K562 (cell line): ENCODE measurements at regions not wholly inside any gene's neighbourhood (a gene's known extent, or its start where the extent isn't known, plus 50 kb on each side); places are given as distances from the start of the nearest gene placed in this dataset.

Experiments used
- ATAC-seq: fragments of 200-7000 bp; cut with Tn5 transposase; 3 replicates; pipeline ENCODE4 v1.9.1; 2020; ENCODE audit warnings: moderate library complexity
- BruUV-seq: library from RNA; stranded (reverse); fragments of 400-500 nt; replicated peaks from 2 replicates; lab custom pipeline; 2021; lab: Mats Ljungman, UMichigan
- CTCF ChIA-PET: fragments of 300-600 bp; formaldehyde crosslinking; extraction: SDS; loops from one replicate; lab custom pipeline; 2021; ENCODE audit warnings: low intra/inter-chr PET ratio; lab: Yijun Ruan, JAX
- POLR2A ChIA-PET: fragments of 300-600, 350-650 bp; sonication (Branson Sonifier 250); formaldehyde crosslinking; extraction: SDS; loops from one replicate; lab custom pipeline; 2021; ENCODE audit warnings: antibody characterized with exemption, inconsistent platforms; lab: Yijun Ruan, JAX
- DNase-seq, 4 experiments: peaks; one replicate each; pipeline versions ENCODE4 v3.0.0 to v3.0.0-alpha.2; 2011 to 2018; ENCODE audit warnings: low spot score in 3 of 4, mixed read lengths in 3 of 4; ENCODE audit errors: extremely low read depth in 1 of 4
- FAIRE-seq: peaks from 2 replicates; lab custom pipeline; 2011; peaks lifted over from hg19 to GRCh38; lab: Jason Lieb, UNC
- H2AFZ ChIP-seq: 2 replicates; pipeline ENCODE4 v1.6.0; 2011; ENCODE audit warnings: low read depth, low read length, control low read depth, inconsistent platforms
- H3K27ac ChIP-seq: fragments of 200-600 bp; 3 replicates; pipeline ENCODE4 v1.8.0; 2011; ENCODE audit warnings: low read depth, mild to moderate bottlenecking, control low read depth, inconsistent platforms, low read length, moderate library complexity, mixed read lengths; ENCODE audit errors: extremely low read depth
- H3K27me3 ChIP-seq, 2 experiments: fragments of 300-600 bp in 1 of 2; 2 replicates in 1 of 2; 3 replicates in 1 of 2; pipeline versions ENCODE4 v1.6.0 to v1.8.0; 2011; ENCODE audit warnings: inconsistent platforms in 2 of 2, low read length in 2 of 2, mild to moderate bottlenecking in 1 of 2, mixed read lengths in 1 of 2, moderate library complexity in 1 of 2; ENCODE audit not compliant: control insufficient read depth in 2 of 2, insufficient read depth in 2 of 2
- H3K36me3 ChIP-seq: fragments of 300-600 bp; 3 replicates; pipeline ENCODE4 v1.8.0; 2011; ENCODE audit warnings: mild to moderate bottlenecking, low read length, inconsistent platforms; ENCODE audit not compliant: control insufficient read depth, insufficient read depth
- H3K4me1 ChIP-seq, 2 experiments: fragments of 200-600 bp in 1 of 2; replicated peaks in 1 of 2; 2 replicates in 1 of 2; 3 replicates in 1 of 2; pipeline versions ENCODE4 v1.5.1 to v1.8.0; 2011; ENCODE audit warnings: inconsistent platforms in 2 of 2, low read length in 2 of 2, mild to moderate bottlenecking in 1 of 2, mixed read lengths in 1 of 2, moderate library complexity in 1 of 2; ENCODE audit not compliant: control insufficient read depth in 2 of 2, insufficient read depth in 2 of 2
- H3K4me2 ChIP-seq: 2 replicates; pipeline ENCODE4 v1.6.1; 2011; ENCODE audit warnings: low read length, control low read depth, inconsistent platforms, mixed read lengths; ENCODE audit not compliant: insufficient read depth
- H3K4me3 ChIP-seq: fragments of 200-600 bp; sonication (generic), shearing (Covaris generic); 2 replicates; pipeline ENCODE4 v1.5.1; 2016; ENCODE audit warnings: control low read depth, inconsistent platforms
- H3K79me2 ChIP-seq: fragments of 200-600 bp; 3 replicates; pipeline ENCODE4 v1.8.0; 2011; ENCODE audit warnings: low read length, inconsistent platforms; ENCODE audit not compliant: control insufficient read depth, insufficient read depth
- H3K9ac ChIP-seq, 2 experiments: 2 replicates each; pipeline versions ENCODE4 v1.6.0 to v1.6.1; 2011; ENCODE audit warnings: low read depth in 2 of 2, low read length in 2 of 2, control low read depth in 1 of 2, inconsistent platforms in 1 of 2, mild to moderate bottlenecking in 1 of 2, mixed read lengths in 1 of 2; ENCODE audit not compliant: insufficient read depth in 1 of 2
- H3K9me1 ChIP-seq: one replicate; pipeline ENCODE4 v1.6.0; 2011; ENCODE audit warnings: inconsistent platforms, mild to moderate bottlenecking, low read length, moderate library complexity; ENCODE audit not compliant: control insufficient read depth, insufficient read depth
- H3K9me3 ChIP-seq: replicated peaks from 2 replicates; pipeline ENCODE4 v1.5.1; 2011; ENCODE audit warnings: low read depth, low read length, inconsistent platforms; ENCODE audit not compliant: control insufficient read depth, insufficient read depth
- H4K20me1 ChIP-seq: replicated peaks from 2 replicates; pipeline ENCODE4 v1.6.1; 2011; ENCODE audit warnings: low read length, inconsistent platforms, mixed read lengths; ENCODE audit not compliant: control insufficient read depth, insufficient read depth
- BHLHE40 ChIP-seq: IDR thresholded peaks from 2 replicates; pipeline ENCODE4 v1.6.1; 2011; ENCODE audit warnings: low read length, improper control_type of control experiment
- CBX1 ChIP-seq: sonication (generic); IDR thresholded peaks from 2 replicates; pipeline ENCODE4 v1.6.1; 2016; ENCODE audit warnings: antibody characterized with exemption, low read depth, mild to moderate bottlenecking
- HBP1 ChIP-seq: fragments of 450-650 bp; formaldehyde crosslinking; IDR thresholded peaks from 2 replicates; pipeline ENCODE4 v1.4.0; 2022; ENCODE audit warnings: missing genetic modification characterization
- KDM5B ChIP-seq: fragments of 200-600 bp; sonication (generic); IDR thresholded peaks from 2 replicates; pipeline ENCODE4 v1.6.1; 2012; ENCODE audit warnings: low read depth, mild to moderate bottlenecking, moderate library complexity, low read length, control low read depth, inconsistent platforms; ENCODE audit not compliant: insufficient replicate concordance
- NEUROD1 ChIP-seq: fragments of 150-350 bp; IDR thresholded peaks from 2 replicates; pipeline ENCODE4 v1.6.1; 2014; ENCODE audit warnings: borderline replicate concordance, low read length, low read depth; ENCODE audit not compliant: partially characterized antibody
- POLR2AphosphoS5 ChIP-seq: IDR thresholded peaks from 2 replicates; pipeline ENCODE4 v1.6.1; 2011; ENCODE audit warnings: mild to moderate bottlenecking, low read depth, low read length, moderate library complexity; ENCODE audit not compliant: control insufficient read depth, insufficient read depth
- RCOR1 ChIP-seq, 2 experiments: IDR thresholded peaks; 2 replicates each; pipeline ENCODE4 v1.6.1; 2012; ENCODE audit warnings: low read depth in 2 of 2, low read length in 2 of 2, borderline replicate concordance in 1 of 2, improper control_type of control experiment in 1 of 2
- RREB1 ChIP-seq: fragments of 250-450 bp; sonication (Bioruptor Pico); IDR thresholded peaks from 2 replicates; pipeline ENCODE4 v1.4.0; 2020
- ZNF512 ChIP-seq: IDR thresholded peaks from 2 replicates; pipeline ENCODE4 v1.6.1; 2016; ENCODE audit warnings: missing genetic modification characterization, missing compliant biosample characterization
- ZNF766 ChIP-seq: fragments of 200-800 bp; sonication (Bioruptor generic); conservative IDR thresholded peaks from 2 replicates; pipeline ENCODE4 v1.6.1; 2016; ENCODE audit warnings: missing genetic modification characterization, missing compliant biosample characterization
- ZSCAN32 ChIP-seq: fragments of 450-650 bp; formaldehyde crosslinking; IDR thresholded peaks from 2 replicates; pipeline ENCODE4 v1.4.0; 2020; ENCODE audit warnings: mild to moderate bottlenecking, moderate library complexity
- WGBS: fragments of 100-300 bp; shearing (Covaris generic); methylation state at CpG from one replicate; pipeline ENCODE4 v1.1.6; 2016; ENCODE audit warnings: low coverage, mixed read lengths; ENCODE audit not compliant: insufficient coverage; ENCODE audit errors: missing lambda C conversion rate; 5-methylcytosine and 5-hydroxymethylcytosine counted together
- in situ Hi-C: fragments of 300-500 bp; cut with MboI; formaldehyde crosslinking; loops from 4 replicates; pipeline ENCODE4 v1.15.0; 2018; ENCODE audit warnings: inconsistent platforms, mixed read lengths
- intact Hi-C: fragments of 100-400 bp; cut with micrococcal nuclease; formaldehyde crosslinking; loops from 2 replicates; pipeline ENCODE4 v1.14.2; 2022

GRCh38 chr5:5544094-5544663, 121.7 kb downstream of the ICE1 start (continued):
- no peak for TF ChIP-seq HBP1 (CRISPR knock-in tag)

GRCh38 chr5:5542654-5543053, 120.2 kb downstream of the ICE1 start:
- Histone ChIP-seq H3K9ac (no peak overlapping the region), H3K4me2 (no peak overlapping the region), H3K4me1 (no peaks in the 10 kb centered on the region), H4K20me1 (0 out of 2 replicates have a peak, but pooled peaks cover 4% of the 10 kb centered on the region), H3K27me3 (peaks cover 6 to 17% of the 10 kb centered on the region in 2 experiments; a peak in 3 of 5 replicates), H3K9me3 (no peaks in the 10 kb centered on the region), H2AFZ (no peak overlapping the region), H3K9me1 (no peaks in the 10 kb centered on the region), H3K79me2 (no peaks in the 10 kb centered on the region), H3K4me3 (no peak overlapping the region), H3K27ac (no peak overlapping the region), H3K36me3 (no peaks in the 10 kb centered on the region)
- in situ Hi-C loops (no loop called here), intact Hi-C loops (no loop called here)
- ChIA-PET CTCF (no interaction called here), POLR2A (interaction anchor here (0.6 to 1.1 kb wide), 2 partner anchors 12 to 16 kb away, joined by 3 to 4 read pairs; no protein-coding TSS in a partner anchor)
- no peak for FAIRE-seq
- BruUV-seq = no TSS peak
- WGBS = 0% methylated on average over 4 of the region's 4 CpGs
- peak in 1 of 4 experiments; percentile 25 for DNase-seq
- ATAC-seq = peak; percentile 41; the same call in 2 of the 3 replicates
- TF ChIP-seq NEUROD1 = no peak
- peak; percentile 71 for TF ChIP-seq ZNF766 (CRISPR knock-in tag)
- no peak for TF ChIP-seq ZSCAN32
- TF ChIP-seq POLR2AphosphoS5 = no peak
- TF ChIP-seq RCOR1 (IDR thresholded peaks at IDR 0.05; ENCODE audit: borderline replicate concordance in 1 of 2, low read depth in 2 of 2, low read length in 2 of 2) = peak in 1 of 2 experiments; percentile 56; a peak in 1 of 4 replicates
- no peak for TF ChIP-seq BHLHE40
- no peak for TF ChIP-seq ZNF512 (tag)
- TF ChIP-seq KDM5B = no peak
- no peak for TF ChIP-seq CBX1
- peak; percentile 86; the same call in 1 of the 2 replicates for TF ChIP-seq RREB1 (CRISPR knock-in tag)
